Trophoblast cell (in vitro differentiated cells and primary cell): ENCODE measurements at regions not wholly inside any gene's neighbourhood (a gene's known extent, or its start where the extent isn't known, plus 50 kb on each side); places are given as distances from the start of the nearest gene placed in this dataset.

Experiments used
- DNase-seq, 2 donors: peaks; one replicate each; pipeline ENCODE4 v3.0.0-alpha.2; 2016
- H2AFZ ChIP-seq: 2 replicates; pipeline ENCODE4 v1.6.1; 2013; ENCODE audit warnings: low read length, moderate library complexity, mild to moderate bottlenecking; ENCODE audit not compliant: insufficient read depth, poor library complexity
- H2AK5ac ChIP-seq: 2 replicates; pipeline ENCODE4 v1.6.1; 2013; ENCODE audit warnings: mild to moderate bottlenecking, low read length
- H2BK120ac ChIP-seq: 2 replicates; pipeline ENCODE4 v1.6.1; 2013; ENCODE audit warnings: low read length, mild to moderate bottlenecking, moderate library complexity; ENCODE audit not compliant: insufficient read depth, poor library complexity
- H2BK12ac ChIP-seq: 2 replicates; pipeline ENCODE4 v1.6.1; 2013; ENCODE audit warnings: mild to moderate bottlenecking, low read length, moderate library complexity
- H2BK5ac ChIP-seq: 2 replicates; pipeline ENCODE4 v1.6.1; 2013; ENCODE audit warnings: low read length, low read depth, moderate library complexity, mild to moderate bottlenecking; ENCODE audit not compliant: poor library complexity
- H3K14ac ChIP-seq: 2 replicates; pipeline ENCODE4 v1.6.1; 2013; ENCODE audit warnings: mild to moderate bottlenecking, low read length
- H3K18ac ChIP-seq: 2 replicates; pipeline ENCODE4 v1.6.1; 2013; ENCODE audit warnings: mild to moderate bottlenecking, low read length
- H3K23ac ChIP-seq: 2 replicates; pipeline ENCODE4 v1.6.1; 2013; ENCODE audit warnings: low read length
- H3K27ac ChIP-seq: 2 replicates; pipeline ENCODE4 v1.5.1; 2013; ENCODE audit warnings: low read depth, mild to moderate bottlenecking, inconsistent platforms, low read length, moderate library complexity
- H3K27me3 ChIP-seq: 2 replicates; pipeline ENCODE4 v1.6.1; 2013; ENCODE audit warnings: inconsistent platforms, mild to moderate bottlenecking, low read length, moderate library complexity; ENCODE audit not compliant: insufficient read depth
- H3K36me3 ChIP-seq, 2 experiments: 1 replicate in 1 of 2; 2 replicates in 1 of 2; pipeline ENCODE4 v1.6.1; 2013; ENCODE audit warnings: low read length in 2 of 2, mild to moderate bottlenecking in 2 of 2, moderate library complexity in 1 of 2; ENCODE audit not compliant: insufficient read depth in 2 of 2, control insufficient read depth in 1 of 2
- H3K4ac ChIP-seq: 2 replicates; pipeline ENCODE4 v1.6.1; 2013; ENCODE audit warnings: low read depth, mild to moderate bottlenecking, low read length, moderate library complexity
- H3K4me1 ChIP-seq, 2 experiments: 1 replicate in 1 of 2; 2 replicates in 1 of 2; pipeline ENCODE4 v1.6.1; 2013; ENCODE audit warnings: low read length in 2 of 2, mild to moderate bottlenecking in 2 of 2, moderate library complexity in 1 of 2; ENCODE audit not compliant: insufficient read depth in 2 of 2, control insufficient read depth in 1 of 2
- H3K4me2 ChIP-seq: 2 replicates; pipeline ENCODE4 v1.6.1; 2013; ENCODE audit warnings: inconsistent platforms, mild to moderate bottlenecking, low read length, moderate library complexity
- H3K4me3 ChIP-seq: 2 replicates; pipeline ENCODE4 v1.5.1; 2013; ENCODE audit warnings: mild to moderate bottlenecking, low read depth, low read length, inconsistent platforms
- H3K79me1 ChIP-seq: one replicate; pipeline ENCODE4 v1.6.1; 2013; ENCODE audit warnings: low read length
- H3K79me2 ChIP-seq: 2 replicates; pipeline ENCODE4 v1.6.1; 2013; ENCODE audit warnings: low read length, mild to moderate bottlenecking; ENCODE audit not compliant: control insufficient read depth, insufficient read depth, poor library complexity
- H3K9ac ChIP-seq: 2 replicates; pipeline ENCODE4 v1.6.1; 2013; ENCODE audit warnings: mild to moderate bottlenecking, low read length
- H3K9me3 ChIP-seq: 2 replicates; pipeline ENCODE4 v1.6.1; 2013; ENCODE audit warnings: low read depth, mild to moderate bottlenecking, control low read depth, inconsistent platforms, low read length; ENCODE audit not compliant: insufficient read depth
- H4K12ac ChIP-seq: 2 replicates; pipeline ENCODE4 v1.6.1; 2013; ENCODE audit warnings: low read depth, mild to moderate bottlenecking, low read length, moderate library complexity
- H4K8ac ChIP-seq: 2 replicates; pipeline ENCODE4 v1.6.1; 2013; ENCODE audit warnings: low read depth, mild to moderate bottlenecking, low read length, moderate library complexity
- H4K91ac ChIP-seq: one replicate; pipeline ENCODE4 v1.6.1; 2013; ENCODE audit warnings: low read depth, mild to moderate bottlenecking, low read length, moderate library complexity
- WGBS: extraction: QIAGEN DNeasy Blood & Tissue Kit; methylation state at CpG from one replicate; pipeline ENCODE4 v1.1.7; 2013; ENCODE audit warnings: missing lambda C conversion rate; ENCODE audit not compliant: insufficient read length, insufficient coverage; ENCODE audit errors: extremely low coverage; 5-methylcytosine and 5-hydroxymethylcytosine counted together

DNA sequence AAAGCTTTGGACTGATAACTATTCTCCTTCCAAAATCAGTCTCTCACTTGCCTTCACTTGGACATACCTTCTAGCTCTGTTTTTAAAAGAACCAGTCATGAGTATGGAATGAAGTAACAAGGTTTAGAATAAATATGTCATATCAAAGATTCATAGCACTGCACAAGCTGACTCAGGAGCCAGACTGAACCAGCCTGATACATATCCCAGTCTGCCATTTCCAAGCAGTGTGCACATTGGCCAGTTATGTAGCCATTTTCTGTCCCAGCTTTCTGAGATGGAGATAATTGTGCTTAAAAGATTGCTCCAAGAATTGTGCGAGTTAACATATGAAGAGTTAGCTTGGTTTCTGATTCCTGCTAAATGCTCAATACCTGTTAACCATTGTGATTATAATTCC lies 311.3 kb downstream of the C11orf87 start:
- Histone ChIP-seq H4K12ac (no peak overlapping the region), H4K91ac (no peak overlapping the region), H3K18ac (no peak overlapping the region), H3K9ac (no peak overlapping the region), H2AFZ (no peak overlapping the region), H3K4me3 (no peak overlapping the region), H2BK12ac (no peak overlapping the region), H2AK5ac (no peak overlapping the region), H3K14ac (no peak overlapping the region), H3K79me2 (no peaks in the 10 kb centered on the region), H3K27me3 (no peaks in the 10 kb centered on the region), H4K8ac (no peak overlapping the region), H3K27ac (no peak overlapping the region), H3K79me1 (no peaks in the 10 kb centered on the region), H3K4me2 (no peak overlapping the region), H3K4ac (no peak overlapping the region), H3K9me3 (no peaks in the 10 kb centered on the region), H3K23ac (no peak overlapping the region), H2BK120ac (no peak overlapping the region), H2BK5ac (no peak overlapping the region), H3K4me1 (no peaks in the 10 kb centered on the region), H3K36me3 (no peaks in the 10 kb centered on the region)
- DNase-seq: no peak
- WGBS: no CpG with 5 or more reads among the region's 1 CpG

DNA sequence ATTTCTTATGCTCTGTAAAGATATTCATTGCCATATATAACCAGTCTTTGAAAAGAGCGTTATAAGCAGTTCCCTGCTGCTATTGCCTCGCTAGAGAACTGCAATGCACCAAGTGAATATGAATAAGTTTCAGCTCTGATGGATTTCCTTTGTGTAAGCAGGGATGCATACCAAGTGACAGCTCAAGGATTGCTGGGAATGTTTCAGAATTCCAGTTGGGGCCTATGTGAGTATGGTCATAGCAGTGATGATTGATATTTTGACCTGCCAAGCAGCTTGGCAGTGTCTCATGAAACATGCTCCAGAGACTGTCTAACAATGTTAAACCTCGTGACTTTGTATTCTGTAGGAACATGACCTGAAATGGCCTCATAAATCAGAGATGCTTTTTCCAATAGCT lies 312.6 kb downstream of the C11orf87 start:
- no CpG with 5 or more reads among the region's 3 CpGs for WGBS
- DNase-seq: peak in 1 of 2 donors; percentile 4

DNA sequence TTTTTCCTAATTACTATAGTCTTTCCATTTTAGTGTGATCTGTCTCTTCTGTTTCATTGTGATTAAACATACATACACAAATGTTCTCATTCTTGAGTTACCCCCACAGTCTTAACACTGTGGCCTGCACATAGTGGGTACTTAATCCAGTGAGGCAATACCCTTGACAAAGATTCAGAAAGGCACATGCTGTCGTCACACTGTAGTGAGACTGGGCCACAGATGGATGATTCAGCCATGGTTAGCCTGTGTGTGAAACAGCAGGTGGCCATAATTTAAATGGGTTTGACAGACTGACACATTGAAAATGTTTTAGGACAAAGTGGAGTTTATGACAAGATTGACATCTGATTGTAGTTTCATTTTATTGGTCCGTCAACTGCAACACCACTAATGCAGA lies 313.1 kb downstream of the C11orf87 start:
- Histone ChIP-seq H4K8ac (no peak overlapping the region), H3K4ac (no peak overlapping the region), H3K27me3 (no peaks in the 10 kb centered on the region), H3K4me3 (no peak overlapping the region), H3K27ac (no peak overlapping the region), H2BK12ac (no peak overlapping the region), H3K36me3 (no peaks in the 10 kb centered on the region), H3K79me1 (no peaks in the 10 kb centered on the region), H3K9ac (no peak overlapping the region), H4K91ac (no peak overlapping the region), H3K14ac (no peak overlapping the region), H3K9me3 (no peaks in the 10 kb centered on the region), H3K4me2 (no peak overlapping the region), H3K18ac (no peak overlapping the region), H3K4me1 (no peaks in the 10 kb centered on the region), H3K79me2 (no peaks in the 10 kb centered on the region), H4K12ac (no peak overlapping the region), H3K23ac (no peak overlapping the region), H2BK5ac (no peak overlapping the region), H2BK120ac (no peak overlapping the region), H2AK5ac (no peak overlapping the region), H2AFZ (no peak overlapping the region)
- no CpG with 5 or more reads among the region's 2 CpGs for WGBS
- no peak for DNase-seq

More for the DNA sequence above, 312.6 kb downstream of the C11orf87 start:
- no peak overlapping the region for H2BK120ac ChIP-seq
- no peak overlapping the region for H3K23ac ChIP-seq
- H4K12ac ChIP-seq: no peak overlapping the region
- H3K4ac ChIP-seq: no peak overlapping the region
- no peaks in the 10 kb centered on the region for H3K79me1 ChIP-seq
- H2AK5ac ChIP-seq: no peak overlapping the region
- no peak overlapping the region for H2BK5ac ChIP-seq
- H2AFZ ChIP-seq: no peak overlapping the region
- H3K79me2 ChIP-seq: no peaks in the 10 kb centered on the region
- H3K27ac ChIP-seq: no peak overlapping the region
- no peak overlapping the region for H3K4me2 ChIP-seq
- no peak overlapping the region for H4K8ac ChIP-seq
- no peak overlapping the region for H4K91ac ChIP-seq
- no peaks in the 10 kb centered on the region for H3K36me3 ChIP-seq
- no peaks in the 10 kb centered on the region for H3K4me1 ChIP-seq
- no peak overlapping the region for H3K14ac ChIP-seq
- no peak overlapping the region for H3K9ac ChIP-seq
- no peak overlapping the region for H3K4me3 ChIP-seq
- no peak overlapping the region for H2BK12ac ChIP-seq
- no peaks in the 10 kb centered on the region for H3K27me3 ChIP-seq
- no peaks in the 10 kb centered on the region for H3K9me3 ChIP-seq
- H3K18ac ChIP-seq: no peak overlapping the region

DNA sequence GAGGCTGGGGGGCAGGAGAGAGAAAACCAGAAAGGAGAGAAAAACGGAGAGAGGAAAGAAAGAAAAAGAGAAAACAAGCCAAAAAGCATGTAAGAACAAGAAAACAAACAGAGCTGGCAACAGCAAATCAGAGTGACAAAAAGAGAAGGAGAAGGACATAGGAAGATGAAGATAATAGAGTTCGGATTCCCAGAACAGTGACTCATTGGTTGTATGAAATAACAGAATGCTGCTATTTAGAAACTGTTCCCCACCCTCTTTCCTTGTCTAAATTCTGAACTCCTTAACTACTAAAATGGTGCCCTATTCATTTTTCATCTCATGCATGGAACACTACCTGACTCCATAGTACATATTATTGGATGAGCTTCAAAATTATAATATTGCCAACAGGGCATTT lies 317.4 kb downstream of the C11orf87 start:
- Histone ChIP-seq H2AK5ac (no peak overlapping the region), H3K4me2 (no peak overlapping the region), H2BK120ac (no peak overlapping the region), H2BK5ac (no peak overlapping the region), H2BK12ac (no peak overlapping the region), H3K4me1 (no peaks in the 10 kb centered on the region), H4K8ac (no peak overlapping the region), H4K12ac (no peak overlapping the region), H3K79me2 (no peaks in the 10 kb centered on the region), H3K9ac (no peak overlapping the region), H3K4me3 (no peak overlapping the region), H3K36me3 (no peaks in the 10 kb centered on the region), H3K4ac (no peak overlapping the region), H3K27ac (no peak overlapping the region), H3K23ac (no peak overlapping the region), H3K14ac (no peak overlapping the region), H3K79me1 (no peaks in the 10 kb centered on the region), H3K18ac (no peak overlapping the region), H2AFZ (no peak overlapping the region), H4K91ac (no peak overlapping the region), H3K27me3 (no peaks in the 10 kb centered on the region), H3K9me3 (no peaks in the 10 kb centered on the region)
- no peak for DNase-seq
- no CpG with 5 or more reads among the region's 2 CpGs for WGBS
